OCI-LY1 (cell line): ENCODE measurements at regions not wholly inside any gene's neighbourhood (a gene's known extent, or its start where the extent isn't known, plus 50 kb on each side); places are given as distances from the start of the nearest gene placed in this dataset.

ENCODE experiments used
- CTCF ChIP-seq: fragments of 200-600 bp; sonication (generic), shearing (Covaris generic); IDR thresholded peaks from 2 replicates; pipeline ENCODE4 v1.5.1; 2017; ENCODE audit warnings: mild to moderate bottlenecking, antibody characterized with exemption, low read length, moderate library complexity, mixed read lengths
- EZH2 ChIP-seq: fragments of 200-600 bp; sonication (generic), shearing (Covaris generic); IDR thresholded peaks from 2 replicates; pipeline ENCODE4 v1.8.0; 2017; ENCODE audit warnings: borderline replicate concordance, mixed run types, mild to moderate bottlenecking, antibody characterized with exemption, low read length, moderate library complexity, mixed read lengths

- no peak for TF ChIP-seq CTCF
- no peak for TF ChIP-seq EZH2
Measured at GRCh38 chr20:60976913-60977312, 275.1 kb upstream of the CDH4 start.
